ENCODE measurements at regions not wholly inside any gene's neighbourhood (a gene's known extent, or its start where the extent isn't known, plus 50 kb on each side); places are given as distances from the start of the nearest gene placed in this dataset.

DNA sequence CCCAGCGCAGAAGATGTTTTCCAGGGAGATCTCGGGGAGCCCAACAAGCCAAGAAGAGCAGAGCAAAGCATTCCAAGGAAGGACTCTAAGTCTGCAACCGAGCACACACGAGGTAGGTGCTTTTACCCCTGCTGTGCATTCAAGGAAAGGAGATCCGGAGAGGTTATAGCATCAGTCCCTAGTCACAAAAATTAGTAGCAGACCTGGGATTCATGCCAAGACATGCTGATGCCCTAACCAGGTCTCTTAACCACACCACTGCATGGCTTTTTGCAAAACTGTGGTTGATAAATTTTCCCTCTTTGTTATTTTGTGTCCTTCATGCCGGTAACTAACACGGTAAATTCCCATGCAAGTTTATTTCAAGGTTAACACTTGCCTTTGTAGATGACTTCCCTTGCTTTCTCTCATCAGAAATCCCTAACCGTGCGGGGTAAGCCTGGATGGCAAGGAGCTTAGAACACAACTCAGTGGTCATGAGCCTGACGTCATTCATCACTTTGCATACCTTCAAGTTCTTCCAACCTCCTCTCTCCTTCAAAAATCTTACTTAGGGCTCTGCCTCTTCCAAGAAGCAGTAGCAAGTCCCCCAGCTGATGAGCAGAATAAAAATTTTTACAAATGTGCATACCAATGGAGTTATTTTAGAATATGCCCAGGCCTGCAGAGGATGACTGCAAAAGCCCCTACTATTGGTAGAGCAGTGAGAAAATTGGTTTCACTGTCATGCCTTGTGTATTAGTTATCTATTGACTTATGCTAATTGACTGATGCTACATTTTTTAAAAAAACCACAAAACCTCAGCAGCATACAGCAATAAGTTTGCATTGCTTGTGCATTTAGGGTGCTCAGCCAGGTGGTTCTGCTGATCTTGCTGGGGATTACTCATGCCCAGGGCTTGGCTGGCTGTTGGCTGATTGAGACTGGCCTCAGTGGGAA is 465.1 kb downstream of the MN1 start:
- Histone ChIP-seq H3K27me3 (replicated peaks; ENCODE audit: control insufficient read depth, insufficient read depth, low read length) (no peaks in the 10 kb centered on the region), H3K4me3 (replicated peaks; ENCODE audit: low read depth, low read length) (no peak overlapping the region), H3K36me3 (ENCODE audit: control insufficient read depth, insufficient read depth, low read length) (no peaks in the 10 kb centered on the region)
- TF ChIP-seq, protein P1, sequence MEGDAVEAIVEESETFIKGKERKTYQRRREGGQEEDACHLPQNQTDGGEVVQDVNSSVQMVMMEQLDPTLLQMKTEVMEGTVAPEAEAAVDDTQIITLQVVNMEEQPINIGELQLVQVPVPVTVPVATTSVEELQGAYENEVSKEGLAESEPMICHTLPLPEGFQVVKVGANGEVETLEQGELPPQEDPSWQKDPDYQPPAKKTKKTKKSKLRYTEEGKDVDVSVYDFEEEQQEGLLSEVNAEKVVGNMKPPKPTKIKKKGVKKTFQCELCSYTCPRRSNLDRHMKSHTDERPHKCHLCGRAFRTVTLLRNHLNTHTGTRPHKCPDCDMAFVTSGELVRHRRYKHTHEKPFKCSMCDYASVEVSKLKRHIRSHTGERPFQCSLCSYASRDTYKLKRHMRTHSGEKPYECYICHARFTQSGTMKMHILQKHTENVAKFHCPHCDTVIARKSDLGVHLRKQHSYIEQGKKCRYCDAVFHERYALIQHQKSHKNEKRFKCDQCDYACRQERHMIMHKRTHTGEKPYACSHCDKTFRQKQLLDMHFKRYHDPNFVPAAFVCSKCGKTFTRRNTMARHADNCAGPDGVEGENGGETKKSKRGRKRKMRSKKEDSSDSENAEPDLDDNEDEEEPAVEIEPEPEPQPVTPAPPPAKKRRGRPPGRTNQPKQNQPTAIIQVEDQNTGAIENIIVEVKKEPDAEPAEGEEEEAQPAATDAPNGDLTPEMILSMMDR (IDR thresholded peaks at IDR 0.05; ENCODE audit: insufficient read depth, low read length, poor library complexity, severe bottlenecking), result no peak
- DNase-seq (ENCODE audit: extremely low read depth, insufficient read length), result no peak

- no peak for DNase-seq (ENCODE audit: extremely low read depth, insufficient read length)
- no peaks in the 10 kb centered on the region for H3K27me3 ChIP-seq (replicated peaks; ENCODE audit: control insufficient read depth, insufficient read depth, low read length)
- TF ChIP-seq, protein P1 (IDR thresholded peaks at IDR 0.05; ENCODE audit: insufficient read depth, low read length, poor library complexity, severe bottlenecking), result no peak
Measured at GRCh38 chr22:27337676-27338075, 463.9 kb downstream of the MN1 start.

GRCh38 chr22:27340047-27340446 is 461.5 kb downstream of the MN1 start:
- TF ChIP-seq, protein P1 (IDR thresholded peaks at IDR 0.05; ENCODE audit: insufficient read depth, low read length, poor library complexity, severe bottlenecking), result no peak

More at GRCh38 chr22:27337676-27338075, 463.9 kb downstream of the MN1 start:
- H3K36me3 ChIP-seq (ENCODE audit: control insufficient read depth, insufficient read depth, low read length), result no peaks in the 10 kb centered on the region
- no peak overlapping the region for H3K4me3 ChIP-seq (replicated peaks; ENCODE audit: low read depth, low read length)

GRCh38 chr22:27344546-27344945 is 457.0 kb downstream of the MN1 start:
- no peak for DNase-seq (ENCODE audit: extremely low read depth, insufficient read length)
- TF ChIP-seq, protein P1 (IDR thresholded peaks at IDR 0.05; ENCODE audit: insufficient read depth, low read length, poor library complexity, severe bottlenecking), result no peak
- Histone ChIP-seq H3K4me3 (replicated peaks; ENCODE audit: low read depth, low read length) (no peak overlapping the region), H3K27me3 (replicated peaks; ENCODE audit: control insufficient read depth, insufficient read depth, low read length) (no peaks in the 10 kb centered on the region), H3K36me3 (ENCODE audit: control insufficient read depth, insufficient read depth, low read length) (no peaks in the 10 kb centered on the region)

More at GRCh38 chr22:27340047-27340446, 461.5 kb downstream of the MN1 start:
- Histone ChIP-seq H3K27me3 (replicated peaks; ENCODE audit: control insufficient read depth, insufficient read depth, low read length) (no peaks in the 10 kb centered on the region), H3K36me3 (ENCODE audit: control insufficient read depth, insufficient read depth, low read length) (no peaks in the 10 kb centered on the region), H3K4me3 (replicated peaks; ENCODE audit: low read depth, low read length) (no peak overlapping the region)
- DNase-seq (ENCODE audit: extremely low read depth, insufficient read length), result no peak

- no peaks in the 10 kb centered on the region for H3K36me3 ChIP-seq (ENCODE audit: control insufficient read depth, insufficient read depth, low read length)
- no peak overlapping the region for H3K4me3 ChIP-seq (replicated peaks; ENCODE audit: low read depth, low read length)
- H3K27me3 ChIP-seq (replicated peaks; ENCODE audit: control insufficient read depth, insufficient read depth, low read length), result no peaks in the 10 kb centered on the region
- TF ChIP-seq, protein P1 (IDR thresholded peaks at IDR 0.05; ENCODE audit: insufficient read depth, low read length, poor library complexity, severe bottlenecking), result no peak
- DNase-seq (ENCODE audit: extremely low read depth, insufficient read length), result no peak
Measured at GRCh38 chr22:27345691-27346090, 455.9 kb downstream of the MN1 start.

All from GM06990 (cell line).